ENCODE measurements at regions not wholly inside any gene's neighbourhood (a gene's known extent, or its start where the extent isn't known, plus 50 kb on each side); places are given as distances from the start of the nearest gene placed in this dataset.
"Not testable (repeated sequence)": the region's sequence is repeated elsewhere in the genome, so short reads cannot be mapped to it uniquely, and the experiment has no call there.

DNA sequence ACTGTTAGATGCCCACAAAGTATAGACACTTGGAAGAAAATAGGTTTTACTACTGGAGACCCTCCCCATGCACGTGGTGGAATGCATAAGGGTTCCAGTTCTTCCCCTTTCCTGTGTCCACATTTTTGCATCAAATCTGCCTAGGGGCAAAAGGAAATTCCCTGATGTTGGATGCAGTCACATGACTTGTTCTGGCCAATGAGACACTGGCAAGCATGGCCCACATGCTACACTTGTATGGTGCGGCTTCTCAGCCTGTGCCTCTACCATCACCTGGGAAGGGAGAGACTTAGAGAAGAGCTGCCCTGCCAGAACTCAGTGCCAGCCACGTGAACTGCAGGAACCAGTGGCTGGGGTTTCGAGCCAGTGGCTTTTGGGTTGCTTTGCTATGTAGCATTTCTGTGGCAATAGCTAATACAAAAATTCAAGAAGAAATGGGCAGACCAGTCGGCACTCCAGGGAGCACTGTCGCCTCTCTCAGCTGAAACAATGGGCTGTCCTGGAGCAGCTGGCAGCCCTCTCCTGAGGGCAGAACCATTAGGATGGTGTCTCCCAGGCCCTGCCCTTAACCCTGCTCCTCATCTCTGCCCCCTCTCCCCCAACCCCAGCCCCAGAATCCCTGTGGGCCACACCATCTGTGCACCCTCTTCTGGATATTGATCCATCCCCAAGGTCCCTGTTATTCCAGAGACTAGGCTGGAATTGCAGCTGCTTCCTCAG lies 634.0 kb downstream of the UQCRFS1 start:
- H3K4me3 Mint-ChIP-seq = no peak overlapping the region
- H3K27ac Mint-ChIP-seq = no peak overlapping the region
- H3K27me3 Mint-ChIP-seq (ENCODE audit: low read depth) = no peaks in the 10 kb centered on the region
- no peaks in the 10 kb centered on the region for H3K4me1 Mint-ChIP-seq (ENCODE audit: low read depth)
- no peaks in the 10 kb centered on the region for H3K36me3 Mint-ChIP-seq (ENCODE audit: low read depth)
- H3K9me3 Mint-ChIP-seq = peaks cover 4% of the 10 kb centered on the region

- peaks cover 4% of the 10 kb centered on the region for H3K9me3 Mint-ChIP-seq
- no peak overlapping the region for H3K4me3 Mint-ChIP-seq
- H3K27me3 Mint-ChIP-seq (ENCODE audit: low read depth) = no peaks in the 10 kb centered on the region
- no peaks in the 10 kb centered on the region for H3K36me3 Mint-ChIP-seq (ENCODE audit: low read depth)
- no peak overlapping the region for H3K27ac Mint-ChIP-seq
- H3K4me1 Mint-ChIP-seq (ENCODE audit: low read depth) = no peaks in the 10 kb centered on the region
Measured at GRCh38 chr19:28578208-28578607, 634.7 kb downstream of the UQCRFS1 start.

- Mint-ChIP-seq H3K4me3 (no peak overlapping the region), H3K4me1 (ENCODE audit: low read depth) (no peaks in the 10 kb centered on the region), H3K36me3 (ENCODE audit: low read depth) (no peaks in the 10 kb centered on the region), H3K9me3 (peaks cover 4% of the 10 kb centered on the region), H3K27ac (no peak overlapping the region), H3K27me3 (ENCODE audit: low read depth) (no peaks in the 10 kb centered on the region)
Measured at GRCh38 chr19:28577666-28578065, 635.3 kb downstream of the UQCRFS1 start.

- Mint-ChIP-seq H3K27me3 (ENCODE audit: low read depth) (no peaks in the 10 kb centered on the region), H3K36me3 (ENCODE audit: low read depth) (no peaks in the 10 kb centered on the region), H3K4me3 (no peak overlapping the region), H3K4me1 (ENCODE audit: low read depth) (no peaks in the 10 kb centered on the region), H3K27ac (no peak overlapping the region), H3K9me3 (peaks cover 4% of the 10 kb centered on the region)
Measured at GRCh38 chr19:28577233-28577632, 635.7 kb downstream of the UQCRFS1 start.

DNA sequence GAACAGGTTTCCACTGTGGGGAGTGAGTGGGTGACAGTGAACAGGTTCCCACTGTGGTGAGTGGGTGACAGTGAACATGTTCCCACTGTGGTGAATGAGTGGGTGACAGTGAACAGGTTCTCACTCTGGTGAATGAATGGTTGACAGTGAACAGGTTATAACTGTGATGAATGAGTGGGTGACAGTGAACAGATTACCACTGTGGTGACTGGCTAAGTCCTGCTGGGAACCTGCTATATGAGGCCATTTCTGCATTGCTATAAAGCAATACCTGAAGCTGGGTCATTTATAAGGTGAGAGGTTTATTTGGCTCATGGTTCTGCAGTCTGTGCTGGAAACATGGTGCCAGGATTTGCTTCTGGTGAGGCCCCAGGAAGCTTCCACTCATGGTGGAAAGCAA lies 637.1 kb downstream of the UQCRFS1 start:
- Mint-ChIP-seq H3K9me3 (peaks cover 4% of the 10 kb centered on the region), H3K36me3 (ENCODE audit: low read depth) (no peaks in the 10 kb centered on the region)

GRCh38 chr19:28575312-28575711 lies 637.6 kb downstream of the UQCRFS1 start:
- not testable (repeated sequence) for H3K27ac Mint-ChIP-seq; H3K4me1 Mint-ChIP-seq (ENCODE audit: low read depth); H3K4me3 Mint-ChIP-seq; H3K9me3 Mint-ChIP-seq; H3K27me3 Mint-ChIP-seq (ENCODE audit: low read depth); H3K36me3 Mint-ChIP-seq (ENCODE audit: low read depth)

More for the DNA sequence above, 637.1 kb downstream of the UQCRFS1 start:
- no peak overlapping the region for H3K4me3 Mint-ChIP-seq
- no peaks in the 10 kb centered on the region for H3K4me1 Mint-ChIP-seq (ENCODE audit: low read depth)
- no peak overlapping the region for H3K27ac Mint-ChIP-seq
- H3K27me3 Mint-ChIP-seq (ENCODE audit: low read depth) = no peaks in the 10 kb centered on the region

DNA sequence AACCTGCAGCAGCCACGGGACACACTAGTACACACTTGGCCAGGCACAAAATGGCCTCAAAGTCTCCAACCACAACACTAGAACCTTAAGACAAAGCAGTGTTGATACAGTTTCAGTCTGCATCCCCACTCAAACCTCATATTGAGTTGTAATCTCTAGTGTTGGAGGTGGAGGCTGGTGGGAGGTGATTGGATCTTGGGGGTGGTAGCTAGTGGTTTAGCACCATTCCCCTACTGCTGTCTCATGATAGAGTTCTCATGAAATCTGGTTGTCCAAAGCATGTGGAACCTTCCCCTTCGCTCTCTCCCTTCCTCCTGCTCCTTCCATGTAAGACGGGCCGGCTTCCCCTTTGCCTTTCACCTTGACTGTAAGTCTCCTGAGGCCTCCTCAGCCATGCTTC lies 638.7 kb downstream of the UQCRFS1 start:
- H3K4me1 Mint-ChIP-seq (ENCODE audit: low read depth) = no peaks in the 10 kb centered on the region
- H3K27me3 Mint-ChIP-seq (ENCODE audit: low read depth) = no peaks in the 10 kb centered on the region
- H3K4me3 Mint-ChIP-seq = no peak overlapping the region
- H3K36me3 Mint-ChIP-seq (ENCODE audit: low read depth) = no peaks in the 10 kb centered on the region
- H3K9me3 Mint-ChIP-seq = peaks cover 4% of the 10 kb centered on the region
- no peak overlapping the region for H3K27ac Mint-ChIP-seq

GRCh38 chr19:28569132-28570131 lies 643.5 kb downstream of the UQCRFS1 start:
- H3K27me3 Mint-ChIP-seq (ENCODE audit: low read depth) = no peaks in the 10 kb centered on the region
- no peaks in the 10 kb centered on the region for H3K36me3 Mint-ChIP-seq (ENCODE audit: low read depth)
- no peak overlapping the region for H3K27ac Mint-ChIP-seq
- H3K9me3 Mint-ChIP-seq = no peaks in the 10 kb centered on the region
- no peaks in the 10 kb centered on the region for H3K4me1 Mint-ChIP-seq (ENCODE audit: low read depth)
- no peak overlapping the region for H3K4me3 Mint-ChIP-seq

DNA sequence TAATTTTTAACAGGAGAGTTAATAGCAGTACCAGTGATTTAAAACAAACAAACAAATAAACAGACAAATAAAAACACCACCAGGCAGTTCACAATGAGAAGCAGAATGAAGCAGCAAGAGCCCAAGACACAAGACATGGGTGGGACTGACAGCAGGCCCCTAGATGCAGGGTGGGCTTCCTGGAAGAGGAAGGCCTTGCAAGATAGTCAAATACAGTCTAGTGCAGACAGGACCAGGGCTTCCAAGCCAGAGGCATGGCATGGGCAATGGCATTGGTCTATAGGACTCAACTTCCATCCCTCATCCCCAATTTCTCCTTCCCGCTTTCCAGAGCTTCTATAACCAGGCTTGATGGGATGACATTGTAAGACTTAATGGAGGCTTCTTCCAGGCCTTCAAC lies 645.1 kb downstream of the UQCRFS1 start:
- peaks cover 4% of the 10 kb centered on the region for H3K9me3 Mint-ChIP-seq
- no peak overlapping the region for H3K27ac Mint-ChIP-seq
- H3K4me3 Mint-ChIP-seq = no peak overlapping the region
- H3K27me3 Mint-ChIP-seq (ENCODE audit: low read depth) = no peaks in the 10 kb centered on the region
- H3K4me1 Mint-ChIP-seq (ENCODE audit: low read depth) = no peaks in the 10 kb centered on the region
- H3K36me3 Mint-ChIP-seq (ENCODE audit: low read depth) = no peaks in the 10 kb centered on the region

DNA sequence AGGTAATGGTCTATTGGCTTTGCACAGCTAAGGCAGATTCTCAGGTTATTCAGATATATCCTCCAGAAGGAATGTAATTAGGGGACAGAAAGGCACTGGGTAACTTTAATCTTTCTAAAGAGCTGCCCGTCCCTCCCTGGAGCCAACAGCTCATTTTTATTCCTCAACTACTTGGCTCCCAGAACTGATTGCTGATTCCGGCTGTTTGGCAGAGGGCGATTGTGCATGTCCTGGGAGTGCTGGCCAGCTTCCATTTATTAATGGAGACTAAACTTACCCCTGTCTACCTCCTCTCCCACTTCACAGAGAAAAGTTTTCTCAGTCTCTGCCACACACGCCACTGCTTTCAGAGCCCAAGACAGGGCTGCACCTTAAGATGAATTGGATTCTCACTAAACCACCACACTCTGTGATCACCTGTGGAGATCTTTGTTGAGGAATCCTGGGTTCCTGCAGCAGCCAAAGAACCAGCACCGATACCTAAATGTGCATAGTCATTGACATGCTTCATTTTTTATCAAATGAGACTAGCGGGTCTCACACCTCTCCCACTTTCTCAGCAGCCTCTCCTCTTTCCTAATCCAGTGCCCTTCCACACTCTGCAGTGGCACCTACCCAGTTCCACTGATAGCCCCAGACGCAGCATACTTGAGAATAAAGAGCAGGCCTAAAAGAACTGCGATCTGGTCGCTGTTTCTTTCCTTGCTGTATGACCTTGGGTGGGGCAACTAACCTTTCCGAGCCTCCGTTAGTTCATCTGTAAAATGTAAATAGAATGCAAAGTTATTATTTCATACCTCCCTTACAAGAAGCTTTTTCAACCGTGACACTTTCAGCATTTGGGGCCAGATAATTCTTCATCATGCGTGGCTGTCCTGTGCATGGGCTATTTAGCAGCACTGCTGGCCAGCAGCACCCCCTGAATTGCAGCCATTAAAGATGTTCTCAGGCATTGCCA lies 648.7 kb downstream of the UQCRFS1 start:
- Mint-ChIP-seq H3K36me3 (ENCODE audit: low read depth) (no peaks in the 10 kb centered on the region), H3K27me3 (ENCODE audit: low read depth) (peaks cover 5% of the 10 kb centered on the region), H3K4me1 (ENCODE audit: low read depth) (no peaks in the 10 kb centered on the region), H3K9me3 (peaks cover 4% of the 10 kb centered on the region), H3K4me3 (no peak overlapping the region), H3K27ac (no peak overlapping the region)

GRCh38 chr19:28560786-28561185 lies 652.2 kb downstream of the UQCRFS1 start:
- no peaks in the 10 kb centered on the region for H3K36me3 Mint-ChIP-seq (ENCODE audit: low read depth)

GRCh38 chr19:28558783-28559182 lies 654.2 kb downstream of the UQCRFS1 start:
- Mint-ChIP-seq H3K9me3 (peaks cover 8% of the 10 kb centered on the region), H3K27me3 (ENCODE audit: low read depth) (peaks cover 5% of the 10 kb centered on the region), H3K36me3 (ENCODE audit: low read depth) (no peaks in the 10 kb centered on the region), H3K4me1 (ENCODE audit: low read depth) (no peaks in the 10 kb centered on the region), H3K4me3 (no peak overlapping the region), H3K27ac (no peak overlapping the region)

More at GRCh38 chr19:28560786-28561185, 652.2 kb downstream of the UQCRFS1 start:
- H3K4me1 Mint-ChIP-seq (ENCODE audit: low read depth) = no peaks in the 10 kb centered on the region
- H3K27me3 Mint-ChIP-seq (ENCODE audit: low read depth) = peaks cover 5% of the 10 kb centered on the region
- no peak overlapping the region for H3K27ac Mint-ChIP-seq
- H3K9me3 Mint-ChIP-seq = peaks cover 4% of the 10 kb centered on the region
- H3K4me3 Mint-ChIP-seq = no peak overlapping the region

DNA sequence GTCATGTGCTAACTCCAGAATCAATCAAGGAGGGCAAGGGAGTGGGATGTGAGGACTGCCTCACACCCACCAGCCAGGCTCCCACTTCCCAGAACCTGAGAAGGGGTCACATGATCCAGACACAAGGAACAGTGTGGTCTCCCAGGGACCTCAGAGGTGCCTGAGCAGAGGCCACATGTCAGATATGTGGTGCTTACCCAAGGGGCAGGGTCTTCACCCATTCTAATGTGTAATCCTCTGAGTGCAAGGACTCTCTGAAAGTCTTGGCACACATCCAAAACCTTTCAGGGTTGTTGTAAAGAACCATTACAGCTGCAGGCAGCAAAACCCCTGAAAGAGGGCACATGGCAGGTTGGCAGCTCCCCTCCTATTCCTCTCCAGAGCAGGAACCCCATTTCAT lies 656.6 kb downstream of the UQCRFS1 start:
- H3K27ac Mint-ChIP-seq = no peak overlapping the region
- H3K36me3 Mint-ChIP-seq (ENCODE audit: low read depth) = peaks cover 2% of the 10 kb centered on the region
- H3K27me3 Mint-ChIP-seq (ENCODE audit: low read depth) = peaks cover 5% of the 10 kb centered on the region
- H3K4me1 Mint-ChIP-seq (ENCODE audit: low read depth) = peaks cover 11% of the 10 kb centered on the region
- H3K4me3 Mint-ChIP-seq = no peak overlapping the region
- H3K9me3 Mint-ChIP-seq = peaks cover 17% of the 10 kb centered on the region

GRCh38 chr19:28555317-28555716 lies 657.6 kb downstream of the UQCRFS1 start:
- Mint-ChIP-seq H3K9me3 (peaks cover 17% of the 10 kb centered on the region), H3K36me3 (ENCODE audit: low read depth) (peaks cover 2% of the 10 kb centered on the region), H3K27me3 (ENCODE audit: low read depth) (no peaks in the 10 kb centered on the region), H3K27ac (no peak overlapping the region), H3K4me1 (ENCODE audit: low read depth) (peaks cover 14% of the 10 kb centered on the region), H3K4me3 (no peak overlapping the region)
